MV-4-11 (cell line): ENCODE measurements at regions not wholly inside any gene's neighbourhood (a gene's known extent, or its start where the extent isn't known, plus 50 kb on each side); places are given as distances from the start of the nearest gene placed in this dataset.
A peak's percentile ranks its signal among the peaks of the same experiment; 100 is the strongest.
"Not testable (repeated sequence)": the region's sequence is repeated elsewhere in the genome, so short reads cannot be mapped to it uniquely, and the experiment has no call there.

ENCODE experiments used
- DNase-seq: peaks from one replicate; lab custom pipeline; 2025; lab: John Stamatoyannopoulos, UW

GRCh38 chr12:60501124-60501729, 905.4 kb downstream of the SLC16A7 start:
- DNase-seq = no peak

DNA sequence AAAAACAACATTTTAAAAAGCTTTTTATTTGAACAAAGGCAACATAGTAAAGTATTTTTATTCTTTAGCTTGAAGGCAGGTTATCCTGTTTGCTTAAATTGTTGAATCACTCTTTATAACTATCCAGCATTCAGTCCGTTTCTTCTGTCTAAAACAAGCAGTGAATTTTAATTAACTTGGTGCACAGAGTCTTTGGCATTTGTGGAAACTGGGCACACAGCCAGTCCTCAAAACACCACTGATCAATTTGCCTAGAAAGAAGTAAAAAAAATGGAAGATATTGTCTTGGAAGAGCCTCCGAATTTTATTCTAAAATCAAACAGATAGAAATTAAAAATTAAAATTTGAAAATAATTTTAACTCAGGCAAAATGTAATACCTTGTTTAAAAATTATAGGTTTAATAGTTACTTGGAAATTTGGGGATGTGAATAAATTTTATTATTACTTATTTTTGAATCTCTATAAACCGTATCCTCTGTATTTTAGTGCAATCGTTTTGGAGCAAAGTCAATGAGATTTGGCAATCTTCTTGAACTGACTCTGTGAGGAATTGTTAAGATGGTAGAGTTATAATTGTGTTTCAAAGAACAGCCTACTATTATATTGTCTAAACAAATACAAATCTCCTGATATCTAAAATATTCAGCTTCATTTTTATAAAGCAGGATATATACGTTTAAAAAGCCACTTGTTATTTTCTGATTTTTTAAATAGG, 927.0 kb downstream of the SLC16A7 start:
- DNase-seq = no peak

GRCh38 chr12:60529261-60529660, 933.4 kb downstream of the SLC16A7 start:
- DNase-seq = no peak

- DNase-seq = no peak
Observed at GRCh38 chr12:60529723-60530122, 933.9 kb downstream of the SLC16A7 start.

DNA sequence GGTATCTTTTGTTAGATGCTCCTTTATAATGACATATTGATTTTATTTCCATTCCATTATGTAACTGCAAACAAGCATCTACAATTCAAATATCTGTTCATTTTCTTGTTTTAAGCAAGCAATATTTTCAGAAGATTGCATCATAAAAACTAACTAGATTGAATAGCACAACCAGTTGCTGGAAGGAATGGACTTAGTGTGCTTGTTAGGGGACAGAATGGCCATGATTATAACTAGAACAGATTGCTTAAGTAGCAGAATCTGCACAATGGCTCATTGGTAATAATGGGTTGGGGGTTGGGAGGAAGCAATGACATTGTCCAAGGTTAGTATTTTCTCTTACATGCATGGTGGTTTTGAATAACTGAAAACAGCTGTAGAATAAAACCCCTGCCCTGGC, 939.5 kb downstream of the SLC16A7 start:
- no peak for DNase-seq

DNA sequence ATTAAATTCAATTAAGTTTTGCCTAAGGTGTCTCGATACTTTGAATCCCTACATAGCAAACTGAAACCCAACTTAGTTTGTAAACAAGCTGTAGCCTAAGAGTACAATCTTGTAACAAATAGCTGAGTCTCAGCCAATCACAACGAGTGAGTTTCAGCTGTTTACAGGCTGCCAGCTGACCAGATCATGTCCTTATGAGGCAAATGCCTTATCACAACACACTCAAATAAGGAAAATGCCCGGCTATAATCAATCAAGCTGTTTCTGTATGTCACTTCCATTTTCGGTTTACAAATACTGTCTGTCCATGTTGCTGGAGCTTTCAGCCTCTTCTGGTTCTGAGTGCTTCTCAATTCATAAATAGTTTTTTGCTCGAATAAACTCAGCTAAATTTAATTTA, 943.8 kb downstream of the SLC16A7 start:
- DNase-seq = no peak

DNA sequence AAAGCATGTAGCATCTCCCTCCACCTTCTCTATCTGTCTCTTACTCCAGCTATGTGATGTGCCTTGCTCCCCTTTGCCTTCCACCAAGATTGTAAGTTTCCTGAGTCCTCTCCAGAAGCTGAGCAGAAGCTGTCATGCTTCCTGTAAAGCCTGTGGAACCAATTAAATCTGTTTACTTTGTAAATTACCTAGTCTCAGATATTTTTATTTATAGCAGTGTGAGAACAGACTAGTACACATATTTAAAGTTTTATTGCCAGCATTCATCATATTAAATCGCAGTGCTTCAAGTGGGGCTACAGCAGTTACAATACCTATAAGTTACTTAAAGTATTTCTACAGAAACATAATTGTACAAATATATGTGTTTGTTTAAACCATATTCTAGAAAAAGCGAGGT, 973.1 kb downstream of the SLC16A7 start:
- no peak for DNase-seq

- DNase-seq = no peak
Observed at GRCh38 chr12:60577607-60578006, 981.8 kb downstream of the SLC16A7 start.

DNA sequence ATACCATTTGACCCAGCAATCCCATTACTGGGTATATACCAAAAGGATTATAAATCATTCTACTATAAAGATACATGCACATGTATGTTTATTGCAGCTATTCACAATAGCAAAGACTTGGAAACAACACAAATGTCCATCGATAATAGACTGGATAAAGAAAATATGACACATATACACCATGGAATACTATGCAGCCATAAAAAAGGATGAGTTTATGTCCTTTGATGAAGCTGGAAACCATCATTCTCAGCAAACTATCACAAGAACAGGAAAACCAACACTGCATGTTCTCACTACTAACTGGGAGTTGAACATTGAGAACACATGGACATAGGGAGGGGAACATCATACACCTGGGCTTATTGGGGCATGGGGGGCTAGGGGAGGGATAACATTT, 991.8 kb downstream of the SLC16A7 start:
- not testable (repeated sequence) for DNase-seq

- no peak for DNase-seq
Observed at GRCh38 chr12:60594035-60594711, 998.3 kb downstream of the SLC16A7 start.

- DNase-seq = no peak
Observed at GRCh38 chr12:60602601-60603000, 1006.8 kb downstream of the SLC16A7 start.

- not testable (repeated sequence) for DNase-seq
Observed at GRCh38 chr12:60603475-60603874, 1007.6 kb downstream of the SLC16A7 start.

- no peak for DNase-seq
Observed at GRCh38 chr12:60616400-60616799, 1020.6 kb downstream of the SLC16A7 start.

DNA sequence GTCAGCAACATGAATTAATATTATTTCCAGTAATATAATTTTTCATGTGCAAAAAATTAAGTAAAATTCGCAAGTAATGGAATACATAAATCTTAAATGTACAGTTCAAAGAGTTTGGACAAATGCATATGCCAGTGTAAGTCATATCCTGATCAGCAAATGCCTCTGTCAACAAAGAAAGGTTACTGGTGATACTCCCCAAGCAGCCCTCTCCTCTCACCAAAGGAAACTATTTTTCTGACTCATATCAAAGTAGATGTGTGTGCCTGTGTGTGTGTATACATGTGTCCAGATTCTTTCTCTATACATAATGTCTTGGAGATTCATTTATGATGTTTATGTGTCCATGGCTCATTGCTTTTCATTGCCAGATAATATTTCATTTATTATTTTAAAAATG, 1035.0 kb downstream of the SLC16A7 start:
- DNase-seq = no peak

GRCh38 chr12:60644076-60644475, 1048.2 kb downstream of the SLC16A7 start:
- no peak for DNase-seq

DNA sequence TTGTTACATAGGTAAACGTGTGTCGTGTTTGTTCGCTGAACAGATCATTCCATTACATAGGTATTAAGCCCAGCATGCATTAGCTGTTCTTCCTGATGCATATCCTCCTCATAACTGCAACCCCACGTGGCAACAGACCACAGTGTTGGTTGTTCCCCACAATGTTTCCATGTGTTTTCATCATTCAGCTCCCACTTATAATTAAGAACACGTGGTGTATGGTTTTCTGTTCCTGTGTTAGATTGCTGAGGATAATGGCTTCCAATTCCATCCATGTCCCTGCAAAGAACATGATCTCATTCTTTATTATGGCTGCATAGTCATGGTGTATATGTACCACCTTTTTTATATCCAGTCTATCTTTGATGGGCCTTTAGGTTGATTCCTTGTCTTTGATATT, 1071.1 kb downstream of the SLC16A7 start:
- no peak for DNase-seq

DNA sequence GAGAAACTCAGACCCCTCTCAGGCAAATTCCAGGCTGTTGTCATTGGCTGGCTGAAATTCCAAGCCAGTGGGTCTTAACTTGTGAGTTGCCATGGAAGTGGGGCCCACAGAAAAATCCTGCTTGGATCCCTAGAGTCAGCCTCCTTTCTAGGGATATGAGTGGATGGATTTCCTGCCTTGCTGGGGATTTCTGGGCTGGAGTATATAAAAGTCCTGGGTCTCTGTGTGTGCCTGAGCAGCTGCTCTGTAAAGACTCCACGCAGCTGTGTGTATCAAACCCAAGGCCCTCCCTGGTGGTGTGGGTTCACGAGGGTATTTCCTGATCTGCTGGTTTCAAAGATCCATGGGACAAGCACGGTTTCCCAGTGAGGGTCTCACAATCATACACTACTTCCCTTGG, 1077.1 kb downstream of the SLC16A7 start:
- no peak for DNase-seq

GRCh38 chr12:60684988-60685655, 1089.3 kb downstream of the SLC16A7 start:
- DNase-seq = no peak

DNA sequence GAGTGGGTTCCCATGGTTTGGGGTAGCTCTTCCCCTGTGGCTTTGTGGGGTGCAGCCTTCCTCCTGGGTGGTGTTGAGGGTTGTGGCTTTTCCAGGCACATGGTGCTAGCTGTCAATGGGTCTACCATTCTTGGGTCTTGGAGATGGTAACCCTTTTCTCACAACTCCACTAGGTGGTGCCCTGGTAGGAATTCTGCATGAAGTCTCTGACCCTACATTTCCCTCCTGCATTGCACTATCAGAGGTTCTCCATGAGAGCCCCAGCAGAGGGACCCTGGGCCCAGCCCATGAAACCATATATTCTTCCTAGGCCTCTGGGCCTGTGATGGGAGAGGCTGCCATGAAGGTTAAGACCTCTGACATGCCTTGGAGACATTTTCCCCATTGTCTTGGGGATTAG, 1093.3 kb downstream of the SLC16A7 start:
- peak; percentile 6 for DNase-seq

GRCh38 chr12:60693019-60693626, 1097.3 kb downstream of the SLC16A7 start:
- no peak for DNase-seq

DNA sequence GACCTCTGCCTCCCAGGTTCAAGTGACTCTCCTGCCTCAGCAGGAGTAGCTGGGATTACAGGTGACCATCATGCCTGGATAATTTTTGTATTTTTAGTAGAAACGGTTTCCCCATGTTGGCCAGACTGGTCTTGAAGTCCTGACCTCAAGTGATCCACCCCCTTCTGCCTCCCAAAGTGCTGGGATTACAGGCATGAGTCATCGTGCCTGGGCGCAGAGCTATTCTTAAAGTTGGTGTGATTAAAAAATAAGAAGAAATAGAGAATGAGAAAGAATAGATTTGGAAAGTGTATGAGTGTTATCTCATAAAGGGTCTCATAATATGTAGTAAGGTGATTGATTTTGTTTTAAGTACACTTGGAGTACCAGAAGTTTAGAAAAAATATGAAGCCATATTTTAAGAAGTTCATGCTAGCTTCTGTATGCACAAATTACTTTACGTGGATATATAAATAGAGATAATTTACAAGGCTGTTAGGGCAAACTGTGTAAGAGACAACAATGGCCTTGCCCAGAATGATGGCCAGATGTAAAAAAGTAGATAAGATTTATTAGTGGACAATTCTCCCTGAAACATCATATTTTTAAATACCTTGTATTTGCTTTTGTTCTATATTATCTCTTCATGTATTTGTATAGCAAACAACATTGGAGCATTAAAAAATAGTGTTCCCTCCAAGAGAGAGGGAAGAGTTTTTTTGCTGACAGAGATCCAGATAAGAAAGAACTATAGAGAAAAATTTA, 1108.5 kb downstream of the SLC16A7 start:
- no peak for DNase-seq

DNA sequence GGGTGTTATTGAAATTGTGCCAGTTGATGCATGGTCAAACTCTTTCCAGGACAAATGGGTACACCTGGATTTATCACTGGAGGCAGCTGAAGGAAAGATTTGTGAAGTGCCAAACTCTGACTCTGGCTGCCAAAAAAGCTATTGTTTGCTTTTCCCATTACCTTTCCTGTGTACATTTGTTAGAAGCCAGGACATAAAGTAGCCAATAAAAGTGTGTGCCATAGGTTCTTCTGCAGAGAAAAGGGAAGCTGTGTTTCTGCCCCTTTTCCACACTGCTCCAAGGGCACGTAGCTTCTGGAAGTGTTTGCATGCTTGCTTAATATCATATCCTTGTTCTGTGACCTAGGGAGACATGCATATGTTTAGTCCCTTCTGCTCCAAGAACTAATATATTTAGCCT, 1114.4 kb downstream of the SLC16A7 start:
- DNase-seq = no peak
